ENCODE measurements at regions not wholly inside any gene's neighbourhood (a gene's known extent, or its start where the extent isn't known, plus 50 kb on each side); places are given as distances from the start of the nearest gene placed in this dataset.

GRCh38 chr3:8205881-8206280 is 295.7 kb upstream of the LMCD1 start:
- no peak overlapping the region for H4K91ac ChIP-seq (ENCODE audit: low read depth, low read length)
- no peak overlapping the region for H2AFZ ChIP-seq (ENCODE audit: insufficient read depth, low read length, poor library complexity)

GRCh38 chr3:8206971-8207617 is 294.5 kb upstream of the LMCD1 start:
- Histone ChIP-seq H3K36me3 (ENCODE audit: control insufficient read depth in 1 of 2, insufficient read depth in 2 of 2, low read length in 2 of 2) (no peaks in the 10 kb centered on the region), H4K91ac (ENCODE audit: low read depth, low read length) (no peak overlapping the region), H3K4me3 (ENCODE audit: low read depth, low read length) (no peak overlapping the region), H4K8ac (ENCODE audit: low read depth, low read length) (no peak overlapping the region), H3K4me2 (ENCODE audit: low read length) (no peak overlapping the region), H3K9me3 (ENCODE audit: insufficient read depth, low read depth, low read length) (no peaks in the 10 kb centered on the region), H3K4me1 (ENCODE audit: control insufficient read depth in 1 of 2, insufficient read depth in 2 of 2, low read length in 2 of 2) (no peaks in the 10 kb centered on the region), H2BK120ac (ENCODE audit: insufficient read depth, low read length, poor library complexity) (no peak overlapping the region), H2BK12ac (ENCODE audit: low read length) (no peak overlapping the region), H3K27ac (ENCODE audit: low read depth, low read length) (no peak overlapping the region), H2AFZ (ENCODE audit: insufficient read depth, low read length, poor library complexity) (no peak overlapping the region), H3K4ac (ENCODE audit: low read depth, low read length) (no peak overlapping the region), H2BK5ac (ENCODE audit: low read depth, low read length, poor library complexity) (no peak overlapping the region), H3K18ac (ENCODE audit: low read length) (no peak overlapping the region), H2AK5ac (ENCODE audit: low read length) (no peak overlapping the region), H3K14ac (ENCODE audit: low read length) (no peak overlapping the region), H3K79me1 (ENCODE audit: low read length) (no peaks in the 10 kb centered on the region), H4K12ac (ENCODE audit: low read depth, low read length) (no peak overlapping the region), H3K9ac (ENCODE audit: low read length) (no peak overlapping the region), H3K79me2 (ENCODE audit: control insufficient read depth, insufficient read depth, low read length, poor library complexity) (no peaks in the 10 kb centered on the region), H3K23ac (ENCODE audit: low read length) (no peak overlapping the region), H3K27me3 (ENCODE audit: insufficient read depth, low read length) (no peaks in the 10 kb centered on the region)
- peak; percentile 13 to 50 for DNase-seq
- no CpG with 5 or more reads among the region's 3 CpGs for WGBS (ENCODE audit: extremely low coverage, insufficient coverage, insufficient read length)

More at GRCh38 chr3:8205881-8206280, 295.7 kb upstream of the LMCD1 start:
- H2BK12ac ChIP-seq (ENCODE audit: low read length) = no peak overlapping the region
- H2BK120ac ChIP-seq (ENCODE audit: insufficient read depth, low read length, poor library complexity) = no peak overlapping the region
- H3K18ac ChIP-seq (ENCODE audit: low read length) = no peak overlapping the region
- no peak overlapping the region for H3K4ac ChIP-seq (ENCODE audit: low read depth, low read length)
- H3K23ac ChIP-seq (ENCODE audit: low read length) = no peak overlapping the region
- no peaks in the 10 kb centered on the region for H3K9me3 ChIP-seq (ENCODE audit: insufficient read depth, low read depth, low read length)
- H3K4me3 ChIP-seq (ENCODE audit: low read depth, low read length) = no peak overlapping the region
- WGBS (ENCODE audit: extremely low coverage, insufficient coverage, insufficient read length) = no CpG with 5 or more reads among the region's 2 CpGs
- no peak overlapping the region for H3K9ac ChIP-seq (ENCODE audit: low read length)
- H3K14ac ChIP-seq (ENCODE audit: low read length) = no peak overlapping the region
- H4K8ac ChIP-seq (ENCODE audit: low read depth, low read length) = no peak overlapping the region
- H4K12ac ChIP-seq (ENCODE audit: low read depth, low read length) = no peak overlapping the region
- no peaks in the 10 kb centered on the region for H3K79me1 ChIP-seq (ENCODE audit: low read length)
- DNase-seq = no peak
- no peak overlapping the region for H3K27ac ChIP-seq (ENCODE audit: low read depth, low read length)
- no peaks in the 10 kb centered on the region for H3K36me3 ChIP-seq (ENCODE audit: control insufficient read depth in 1 of 2, insufficient read depth in 2 of 2, low read length in 2 of 2)
- no peak overlapping the region for H3K4me2 ChIP-seq (ENCODE audit: low read length)
- H3K4me1 ChIP-seq (ENCODE audit: control insufficient read depth in 1 of 2, insufficient read depth in 2 of 2, low read length in 2 of 2) = no peaks in the 10 kb centered on the region
- H2BK5ac ChIP-seq (ENCODE audit: low read depth, low read length, poor library complexity) = no peak overlapping the region
- H3K27me3 ChIP-seq (ENCODE audit: insufficient read depth, low read length) = no peaks in the 10 kb centered on the region
- no peak overlapping the region for H2AK5ac ChIP-seq (ENCODE audit: low read length)
- H3K79me2 ChIP-seq (ENCODE audit: control insufficient read depth, insufficient read depth, low read length, poor library complexity) = no peaks in the 10 kb centered on the region

GRCh38 chr3:8210882-8211341 is 290.7 kb upstream of the LMCD1 start:
- Histone ChIP-seq H3K36me3 (ENCODE audit: control insufficient read depth in 1 of 2, insufficient read depth in 2 of 2, low read length in 2 of 2) (no peaks in the 10 kb centered on the region), H2AFZ (ENCODE audit: insufficient read depth, low read length, poor library complexity) (no peak overlapping the region), H2BK12ac (ENCODE audit: low read length) (no peak overlapping the region), H3K79me2 (ENCODE audit: control insufficient read depth, insufficient read depth, low read length, poor library complexity) (no peaks in the 10 kb centered on the region), H2BK120ac (ENCODE audit: insufficient read depth, low read length, poor library complexity) (no peak overlapping the region), H3K27me3 (ENCODE audit: insufficient read depth, low read length) (no peaks in the 10 kb centered on the region), H2BK5ac (ENCODE audit: low read depth, low read length, poor library complexity) (no peak overlapping the region), H3K79me1 (ENCODE audit: low read length) (no peaks in the 10 kb centered on the region), H4K12ac (ENCODE audit: low read depth, low read length) (no peak overlapping the region), H3K27ac (ENCODE audit: low read depth, low read length) (no peak overlapping the region), H2AK5ac (ENCODE audit: low read length) (no peak overlapping the region), H3K4ac (ENCODE audit: low read depth, low read length) (no peak overlapping the region), H3K4me3 (ENCODE audit: low read depth, low read length) (no peak overlapping the region), H3K18ac (ENCODE audit: low read length) (no peak overlapping the region), H4K91ac (ENCODE audit: low read depth, low read length) (no peak overlapping the region), H3K4me1 (ENCODE audit: control insufficient read depth in 1 of 2, insufficient read depth in 2 of 2, low read length in 2 of 2) (peaks cover 0 to 2% of the 10 kb centered on the region in 2 experiments), H3K14ac (ENCODE audit: low read length) (no peak overlapping the region), H3K9me3 (ENCODE audit: insufficient read depth, low read depth, low read length) (no peaks in the 10 kb centered on the region), H4K8ac (ENCODE audit: low read depth, low read length) (no peak overlapping the region), H3K23ac (ENCODE audit: low read length) (no peak overlapping the region), H3K4me2 (ENCODE audit: low read length) (no peak overlapping the region), H3K9ac (ENCODE audit: low read length) (no peak overlapping the region)
- no CpG with 5 or more reads among the region's 2 CpGs for WGBS (ENCODE audit: extremely low coverage, insufficient coverage, insufficient read length)
- peak in 1 of 2 donors; percentile 55 for DNase-seq

GRCh38 chr3:8212794-8213193 is 288.8 kb upstream of the LMCD1 start:
- H2AFZ ChIP-seq (ENCODE audit: insufficient read depth, low read length, poor library complexity) = no peak overlapping the region
- peaks cover 0 to 2% of the 10 kb centered on the region in 2 experiments for H3K4me1 ChIP-seq (ENCODE audit: control insufficient read depth in 1 of 2, insufficient read depth in 2 of 2, low read length in 2 of 2)
- WGBS (ENCODE audit: extremely low coverage, insufficient coverage, insufficient read length) = no CpG with 5 or more reads among the region's 4 CpGs
- H3K27ac ChIP-seq (ENCODE audit: low read depth, low read length) = no peak overlapping the region
- no peak overlapping the region for H3K9ac ChIP-seq (ENCODE audit: low read length)
- H2BK12ac ChIP-seq (ENCODE audit: low read length) = no peak overlapping the region
- H4K12ac ChIP-seq (ENCODE audit: low read depth, low read length) = no peak overlapping the region
- no peak overlapping the region for H3K14ac ChIP-seq (ENCODE audit: low read length)
- H3K4me3 ChIP-seq (ENCODE audit: low read depth, low read length) = no peak overlapping the region
- no peak overlapping the region for H3K4ac ChIP-seq (ENCODE audit: low read depth, low read length)
- no peak overlapping the region for H3K23ac ChIP-seq (ENCODE audit: low read length)
- no peak overlapping the region for H2AK5ac ChIP-seq (ENCODE audit: low read length)
- no peak overlapping the region for H4K8ac ChIP-seq (ENCODE audit: low read depth, low read length)
- DNase-seq = no peak
- H2BK5ac ChIP-seq (ENCODE audit: low read depth, low read length, poor library complexity) = no peak overlapping the region
- H3K18ac ChIP-seq (ENCODE audit: low read length) = no peak overlapping the region
- H3K79me1 ChIP-seq (ENCODE audit: low read length) = no peaks in the 10 kb centered on the region
- H3K36me3 ChIP-seq (ENCODE audit: control insufficient read depth in 1 of 2, insufficient read depth in 2 of 2, low read length in 2 of 2) = no peaks in the 10 kb centered on the region
- no peak overlapping the region for H2BK120ac ChIP-seq (ENCODE audit: insufficient read depth, low read length, poor library complexity)
- H4K91ac ChIP-seq (ENCODE audit: low read depth, low read length) = no peak overlapping the region
- H3K27me3 ChIP-seq (ENCODE audit: insufficient read depth, low read length) = no peaks in the 10 kb centered on the region
- no peaks in the 10 kb centered on the region for H3K9me3 ChIP-seq (ENCODE audit: insufficient read depth, low read depth, low read length)
- H3K4me2 ChIP-seq (ENCODE audit: low read length) = no peak overlapping the region
- no peaks in the 10 kb centered on the region for H3K79me2 ChIP-seq (ENCODE audit: control insufficient read depth, insufficient read depth, low read length, poor library complexity)

All from trophoblast cell (in vitro differentiated cells and primary cell).